GM18909 (cell line): ENCODE measurements at regions not wholly inside any gene's neighbourhood (a gene's known extent, or its start where the extent isn't known, plus 50 kb on each side); places are given as distances from the start of the nearest gene placed in this dataset.

Experiments used
- ATAC-seq: cut with Tn5 transposase; IDR thresholded peaks from one replicate; pipeline ENCODE4 v1.9.1; 2021; ENCODE audit warnings: mild to moderate bottlenecking; ENCODE audit not compliant: unreplicated experiment, poor library complexity

DNA sequence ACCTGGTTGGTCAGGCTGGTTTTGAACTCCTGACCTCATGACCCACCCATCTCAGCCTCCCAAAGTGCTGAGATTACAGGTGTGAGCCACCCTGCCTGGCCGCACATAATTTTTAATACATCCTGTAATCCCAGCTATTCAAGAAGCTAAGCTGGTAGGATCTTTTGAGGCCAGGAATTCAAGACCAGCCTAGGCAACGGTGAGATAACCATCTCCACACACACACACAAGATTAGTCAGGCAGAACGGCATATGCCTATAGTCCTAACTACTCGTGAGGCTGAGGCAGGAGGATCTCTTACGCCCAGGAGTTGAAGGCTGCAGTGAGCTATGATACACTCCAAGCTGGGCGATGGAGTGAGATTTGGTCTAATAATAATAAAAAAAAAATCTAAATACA is 212.4 kb upstream of the NEIL3 start:
- no peak for ATAC-seq

DNA sequence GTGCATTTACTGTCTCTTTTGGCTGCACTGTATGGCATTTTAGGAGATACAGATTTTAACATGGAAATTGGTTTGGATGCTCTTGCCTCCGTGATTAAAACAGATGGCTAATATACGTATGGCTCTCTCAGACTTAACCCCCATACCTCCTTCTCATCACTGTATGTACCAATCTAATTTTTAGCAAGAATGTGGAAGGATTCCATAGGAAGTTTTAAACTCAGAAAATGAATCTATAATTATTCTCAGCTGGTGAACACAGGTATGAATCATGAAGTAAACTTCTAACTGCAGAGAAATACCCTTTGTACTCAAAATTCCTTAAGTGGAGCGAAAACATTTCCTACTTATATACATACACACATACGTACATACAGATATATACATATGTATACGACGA is 210.5 kb upstream of the NEIL3 start:
- ATAC-seq: no peak

DNA sequence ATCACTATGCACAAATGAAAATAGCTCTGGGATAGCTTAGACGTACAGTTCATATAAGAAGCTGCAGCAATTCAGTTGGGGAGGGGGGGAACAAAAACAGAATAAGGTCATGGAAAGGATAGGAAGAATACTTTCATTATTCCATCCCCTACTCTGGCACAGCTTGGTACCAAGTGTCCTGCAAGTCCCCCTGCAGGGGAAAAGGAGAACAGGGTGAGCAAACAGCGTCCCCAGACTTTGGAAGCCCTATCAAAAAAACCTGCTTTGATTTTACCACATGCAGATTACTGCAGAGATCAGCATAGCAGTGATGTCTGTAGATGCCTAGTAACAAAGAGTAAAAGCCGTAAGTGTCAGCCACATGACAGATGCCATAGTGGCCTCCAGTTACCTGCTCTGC is 209.4 kb upstream of the NEIL3 start:
- ATAC-seq: no peak

DNA sequence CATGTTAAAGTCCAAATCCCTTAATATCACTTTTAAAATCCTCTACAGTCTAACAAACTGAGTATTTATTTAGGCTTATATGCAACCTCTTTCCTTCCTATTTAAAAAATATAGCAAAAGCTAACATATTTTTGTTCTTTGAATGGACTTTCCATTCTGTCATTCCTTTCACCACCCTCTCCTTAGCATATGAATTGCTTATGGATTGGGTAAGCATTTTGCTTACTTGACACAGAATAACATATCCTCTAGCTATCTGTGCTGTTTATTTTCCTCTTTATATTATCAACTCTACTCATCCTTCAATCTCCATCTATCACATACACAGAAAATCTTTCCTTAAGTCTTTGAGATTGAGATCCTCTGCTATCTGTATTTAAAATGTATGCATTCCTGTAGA is 206.1 kb upstream of the NEIL3 start:
- no peak for ATAC-seq

DNA sequence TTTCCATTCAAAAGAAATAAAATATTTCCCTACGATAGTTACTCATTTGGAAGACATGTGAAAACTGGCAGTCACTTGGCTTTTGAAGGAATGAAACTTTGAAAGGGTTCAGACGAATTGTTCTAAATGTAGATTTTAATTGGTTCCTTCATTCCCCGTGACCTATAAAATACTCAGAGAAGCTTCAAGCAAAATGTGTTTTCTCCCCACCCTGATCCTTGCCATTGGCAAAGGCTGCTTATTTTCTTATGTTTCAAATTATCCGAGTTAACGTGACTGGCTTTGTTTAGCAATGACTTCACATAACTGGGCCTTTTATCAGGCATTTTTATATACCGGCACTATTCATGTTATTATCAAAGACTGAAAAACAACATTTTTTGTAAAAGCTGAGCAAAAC is 204.1 kb upstream of the NEIL3 start:
- no peak for ATAC-seq

DNA sequence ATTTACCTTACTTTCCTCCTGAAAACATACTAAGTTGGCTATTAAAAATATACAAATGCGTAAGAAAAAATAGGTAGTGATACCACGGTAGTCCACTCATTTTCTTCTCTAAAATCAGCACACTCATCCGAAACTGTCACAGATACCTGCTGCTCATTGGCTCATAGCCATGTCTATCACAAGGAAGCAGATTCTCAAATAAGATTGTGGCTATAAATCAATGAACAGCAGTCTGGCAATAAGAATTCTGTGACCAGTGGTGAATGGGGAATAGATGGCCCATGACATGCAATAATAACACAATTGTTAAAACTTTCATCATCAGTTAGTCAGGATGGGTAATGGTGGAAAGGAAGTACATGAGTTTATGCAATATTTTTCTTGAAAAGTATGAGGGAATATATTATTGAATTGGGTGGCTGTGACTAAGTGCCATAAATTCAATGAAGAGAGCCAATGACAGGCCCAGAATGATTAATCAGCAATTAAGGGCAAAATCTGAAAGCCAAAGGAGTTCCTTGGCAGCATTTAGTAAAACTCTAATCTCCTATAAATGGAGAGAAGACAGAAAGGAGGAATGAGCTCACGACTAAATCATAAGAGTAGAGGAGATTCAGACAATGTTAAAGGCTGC is 202.3 kb upstream of the NEIL3 start:
- no peak for ATAC-seq

DNA sequence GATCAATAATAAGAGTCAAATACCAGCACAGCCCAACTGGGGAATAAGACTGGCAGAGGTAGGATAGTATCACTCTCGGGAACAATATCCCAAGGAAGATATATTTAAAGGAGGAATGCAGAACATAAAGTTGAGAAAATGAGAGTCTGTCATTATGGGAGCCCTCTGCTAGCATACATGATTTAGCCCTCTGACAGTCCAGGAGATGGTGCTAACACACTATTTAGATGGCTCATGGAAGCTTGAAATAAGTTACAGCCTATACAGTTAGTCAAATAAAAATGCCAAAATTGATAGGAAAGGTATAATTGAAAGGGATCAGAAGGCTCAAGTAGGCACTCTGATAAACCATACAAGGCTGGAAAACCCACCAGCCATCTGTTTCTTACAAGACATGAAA is 201.0 kb upstream of the NEIL3 start:
- ATAC-seq: no peak

DNA sequence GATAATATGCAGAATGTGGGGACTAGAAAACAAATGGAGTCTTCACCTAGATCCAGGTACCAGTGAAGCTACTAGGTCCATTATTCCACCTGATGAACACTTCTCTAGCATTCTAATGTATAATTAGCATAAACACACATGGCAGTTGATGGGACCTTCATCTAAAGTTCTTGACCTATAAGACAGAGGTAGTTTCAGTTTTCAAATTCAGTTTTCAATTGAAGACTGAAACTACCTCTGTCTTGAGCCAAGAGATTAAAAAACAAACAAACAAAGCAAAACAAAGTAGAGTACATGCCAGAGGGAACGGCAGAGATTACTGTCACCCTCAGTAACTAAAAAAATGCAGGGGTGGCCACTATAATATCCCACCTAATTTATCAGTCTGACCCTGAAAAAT is 199.9 kb upstream of the NEIL3 start:
- no peak for ATAC-seq

DNA sequence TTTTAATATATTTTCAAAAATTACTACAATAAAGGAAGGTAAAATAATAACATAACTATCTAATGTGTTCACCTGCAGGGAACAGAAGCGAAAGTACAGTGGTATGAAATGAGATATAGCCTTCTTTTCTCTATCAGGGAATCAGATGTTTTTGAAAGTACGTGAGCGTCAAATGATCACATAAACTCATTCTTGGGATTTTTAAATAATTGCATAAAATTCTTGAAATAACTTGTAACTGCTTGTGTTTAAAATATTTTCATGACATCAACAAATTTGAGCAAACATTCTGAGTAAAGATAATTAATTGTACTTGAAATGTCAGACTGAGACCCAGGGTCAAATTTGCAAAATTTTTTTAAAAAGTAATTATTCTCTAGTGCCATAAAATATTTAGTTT is 193.5 kb upstream of the NEIL3 start:
- no peak for ATAC-seq

DNA sequence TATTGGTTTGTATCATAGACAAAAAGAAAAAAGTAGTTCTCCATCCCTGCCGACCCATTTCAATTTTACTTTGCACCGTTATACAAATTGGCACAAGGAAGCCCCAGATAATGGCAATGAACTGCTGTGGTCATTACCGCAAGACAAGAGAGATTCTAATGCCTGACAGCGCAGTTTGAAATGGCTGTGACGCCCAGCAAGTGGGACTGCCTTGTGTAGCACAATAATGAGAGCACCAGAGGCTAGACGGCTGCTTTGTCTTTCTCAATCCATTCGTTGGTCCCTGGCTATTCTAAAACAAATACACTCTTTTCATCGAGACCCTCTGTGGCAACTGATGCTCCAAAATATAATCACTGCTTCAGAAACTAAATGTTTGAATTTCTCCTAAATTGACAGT is 192.4 kb upstream of the NEIL3 start:
- no peak for ATAC-seq

DNA sequence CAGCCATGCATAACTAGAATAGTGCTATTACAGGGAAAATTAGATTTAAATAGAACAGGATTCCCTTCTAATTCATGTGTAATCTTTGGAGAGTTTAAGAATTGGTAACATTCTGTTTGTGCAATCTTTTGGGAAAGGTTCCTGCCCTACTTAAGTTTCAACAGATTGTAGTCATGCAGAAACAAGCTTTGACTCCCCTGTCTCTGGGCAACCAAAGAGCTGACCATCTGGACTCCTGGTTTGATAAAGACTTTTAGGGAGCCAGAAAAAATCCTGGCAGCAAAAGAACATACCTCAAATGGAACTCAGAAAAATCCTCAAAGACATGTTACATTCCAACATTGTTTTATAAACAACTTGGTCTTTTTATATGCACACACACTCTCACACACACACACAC is 191.1 kb upstream of the NEIL3 start:
- no peak for ATAC-seq

DNA sequence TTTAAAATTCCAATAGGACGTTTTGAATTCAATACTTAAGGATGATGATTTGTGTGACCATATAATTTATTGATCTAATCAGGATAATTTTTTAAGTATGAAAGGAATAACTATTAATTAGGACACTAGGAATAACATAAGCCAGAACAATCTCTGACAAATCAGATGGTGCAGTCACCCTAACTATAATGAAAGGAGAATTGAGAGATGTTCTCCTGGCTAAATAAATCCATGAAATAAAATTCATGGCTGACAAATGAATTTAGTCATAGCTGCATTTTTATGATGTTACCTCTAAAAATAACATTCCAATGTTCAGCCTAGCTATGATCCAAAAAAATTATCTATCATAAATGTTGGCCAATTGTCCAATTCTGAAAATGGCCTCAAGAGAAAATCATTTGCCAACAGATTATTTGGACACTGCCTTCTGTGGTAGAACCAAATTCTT is 190.6 kb upstream of the NEIL3 start:
- ATAC-seq: no peak

DNA sequence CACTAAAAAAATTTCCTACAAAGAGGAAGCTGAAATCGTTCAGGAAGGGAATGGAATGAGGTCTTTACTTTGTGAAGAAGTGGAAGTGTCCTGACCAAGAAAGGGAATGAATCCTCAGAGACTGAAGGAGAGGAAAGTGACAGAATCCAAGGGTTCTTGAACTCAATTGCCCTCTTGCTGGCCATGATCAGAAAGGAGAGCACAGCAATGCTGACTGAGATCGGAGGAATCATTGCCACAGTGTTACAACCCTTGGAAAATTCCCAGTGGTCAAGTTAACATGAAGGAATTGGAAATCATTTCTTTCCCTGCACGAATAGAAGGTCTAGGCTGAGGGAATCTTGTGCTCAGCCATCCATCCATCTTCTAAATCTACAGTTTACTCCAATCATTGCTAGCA is 190.0 kb upstream of the NEIL3 start:
- no peak for ATAC-seq

DNA sequence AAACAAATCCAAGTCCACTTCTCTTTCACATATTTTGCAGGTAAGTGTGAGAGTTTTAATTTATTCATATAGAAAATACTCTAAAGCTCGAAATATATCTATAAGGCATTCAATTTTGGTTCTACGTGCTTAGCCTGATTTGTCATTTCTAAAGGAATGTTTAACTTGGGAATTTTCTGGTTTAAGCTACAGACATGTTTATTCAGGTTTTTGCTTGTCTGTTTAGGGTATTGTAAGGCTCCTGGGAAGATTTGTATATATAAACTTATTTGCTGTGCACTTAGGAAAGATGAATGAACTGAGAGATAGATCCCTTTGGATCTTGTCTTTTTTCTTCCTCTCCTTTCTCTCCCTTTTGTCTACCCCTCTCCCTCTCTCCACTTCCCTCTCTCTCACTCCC is 185.9 kb upstream of the NEIL3 start:
- no peak for ATAC-seq

DNA sequence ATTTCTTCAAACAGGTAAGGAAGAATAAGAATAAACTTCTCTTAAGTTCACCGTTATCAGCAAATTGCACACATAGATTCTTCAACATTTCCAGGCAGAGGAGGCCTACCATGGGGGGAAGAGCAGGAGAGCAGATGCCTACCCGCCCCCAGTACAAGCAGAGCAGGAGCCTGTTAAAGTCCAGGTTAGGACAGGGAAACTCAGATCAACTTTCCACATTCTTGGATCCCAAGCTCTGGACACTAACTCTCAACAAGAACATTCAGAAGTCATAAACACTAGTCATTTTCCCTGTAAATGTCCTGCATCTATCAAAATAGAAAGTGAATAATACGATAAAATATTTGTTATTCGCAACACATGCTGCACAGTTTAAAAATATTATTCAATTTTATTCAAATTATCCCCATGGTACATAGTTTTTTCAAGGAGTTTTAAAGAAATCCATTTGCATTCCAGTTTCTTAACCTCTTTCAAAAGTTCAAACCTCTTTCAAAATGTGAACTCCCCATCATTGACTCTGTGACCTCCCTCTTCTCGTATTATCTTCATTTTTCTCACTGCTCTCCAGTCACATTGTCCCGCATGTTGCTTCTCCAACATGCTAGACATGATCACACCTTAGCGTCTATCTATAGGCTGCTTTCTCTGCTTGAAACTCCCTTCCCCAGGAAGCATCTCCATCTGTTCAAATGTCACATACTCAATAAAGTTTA is 185.2 kb upstream of the NEIL3 start:
- no peak for ATAC-seq

DNA sequence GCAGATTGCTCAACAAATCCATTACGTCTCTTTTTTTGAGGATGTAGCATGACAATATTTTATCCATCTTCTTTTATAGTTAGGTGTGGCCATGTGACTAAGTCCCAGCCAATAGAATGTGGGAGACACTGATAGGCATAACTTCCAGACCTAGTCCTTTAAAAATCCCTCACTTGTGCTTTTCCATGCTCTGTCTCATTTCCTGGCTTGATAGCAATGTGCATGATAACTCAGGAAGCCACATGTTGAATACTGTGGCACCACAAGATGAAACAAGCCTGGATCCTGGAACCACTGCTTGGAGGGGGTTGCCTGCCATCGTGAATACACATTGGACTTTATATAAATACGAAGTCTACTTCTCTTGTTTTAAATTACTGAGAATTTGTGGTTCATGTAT is 184.0 kb upstream of the NEIL3 start:
- ATAC-seq: no peak

DNA sequence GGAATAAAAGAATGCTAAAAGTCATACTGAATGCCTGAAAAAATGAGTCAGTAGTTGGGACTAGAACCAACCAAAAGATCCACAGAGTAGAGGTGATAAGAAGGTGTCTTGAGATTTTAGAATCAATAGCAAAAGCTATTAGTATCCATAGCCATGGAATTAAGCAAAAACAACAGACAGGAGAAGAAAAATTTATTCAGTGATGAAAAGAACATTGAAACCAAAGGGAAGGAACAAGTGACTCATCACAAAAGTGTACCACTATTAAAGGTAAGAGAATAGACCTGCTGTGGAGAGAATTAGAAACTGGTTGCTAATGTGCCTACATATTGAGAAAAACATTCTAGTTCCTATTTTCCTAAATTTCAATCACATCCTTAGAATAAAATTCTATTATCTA is 182.0 kb upstream of the NEIL3 start:
- ATAC-seq: no peak

DNA sequence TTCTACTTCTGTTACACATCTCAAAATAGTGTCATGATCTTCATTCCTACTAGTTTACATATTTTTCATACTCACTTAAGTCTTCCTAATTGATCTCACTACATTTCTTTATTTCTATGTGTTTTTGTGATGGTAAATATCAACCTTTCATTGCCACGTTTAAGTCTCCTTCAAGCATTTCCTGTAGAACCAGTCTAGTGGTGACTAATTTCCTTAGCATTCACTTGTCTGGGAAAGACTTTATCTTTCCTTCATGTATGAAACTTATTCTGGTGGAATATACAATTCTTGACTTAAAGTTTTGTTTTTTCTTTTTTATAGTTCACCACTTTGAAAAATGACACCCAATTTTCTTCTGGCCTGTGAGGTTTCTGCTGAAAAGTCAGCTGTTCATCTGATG is 181.4 kb upstream of the NEIL3 start:
- ATAC-seq: no peak

DNA sequence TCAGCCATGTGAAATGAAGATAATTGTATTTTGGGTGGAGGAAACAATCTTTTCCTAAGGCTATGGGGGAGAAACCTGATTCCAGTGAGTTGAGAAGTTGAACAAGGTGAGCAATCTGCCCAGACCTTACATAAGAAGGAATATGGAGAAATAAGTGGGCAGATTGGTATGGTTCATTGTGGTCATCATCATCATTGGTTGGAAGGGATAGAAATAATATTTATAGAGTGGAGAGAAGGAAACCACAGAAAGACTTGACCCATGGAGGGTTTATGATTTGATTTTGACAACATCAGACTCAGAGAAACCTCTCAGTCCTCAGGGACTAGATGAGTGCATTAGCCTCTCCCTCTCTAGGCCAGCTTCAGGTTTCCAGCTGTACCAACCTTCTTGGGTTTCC is 177.9 kb upstream of the NEIL3 start:
- ATAC-seq: no peak

DNA sequence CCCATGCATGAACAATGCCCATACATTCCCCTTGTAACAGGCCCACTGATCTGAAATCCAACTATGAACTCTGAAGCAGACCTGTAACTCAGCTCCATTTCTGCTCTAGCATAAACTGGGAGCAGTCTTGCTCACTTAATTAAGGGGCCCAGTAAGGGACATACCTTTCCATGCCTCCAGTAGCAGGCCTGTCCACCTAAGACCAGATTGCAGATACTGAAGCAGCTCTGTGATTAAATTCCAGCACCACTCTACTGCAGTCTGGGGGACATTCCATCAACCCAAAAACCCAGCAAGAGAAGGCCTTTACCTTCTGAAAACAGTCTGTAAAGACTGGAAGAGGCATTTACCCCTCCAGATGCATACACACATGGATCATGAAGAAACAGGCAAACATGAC is 162.0 kb upstream of the NEIL3 start:
- no peak for ATAC-seq

DNA sequence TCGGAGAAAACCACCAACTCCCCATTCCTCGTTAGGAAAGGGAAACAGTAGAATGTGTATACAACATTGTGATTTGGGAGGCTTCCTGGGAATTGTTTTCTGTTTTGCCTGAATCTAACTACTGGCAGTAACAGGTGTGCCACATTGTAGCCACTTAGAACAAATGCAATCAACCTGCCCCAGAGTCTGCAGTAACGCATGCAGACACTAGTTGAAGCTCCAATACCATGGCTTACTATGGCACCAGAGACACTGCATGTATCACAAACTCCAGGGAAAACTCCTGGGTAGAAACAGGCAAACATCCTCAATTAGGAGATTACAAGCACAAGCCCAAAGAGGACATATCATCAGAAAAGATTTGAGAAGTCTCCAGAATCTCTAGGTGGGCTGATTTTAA is 154.2 kb upstream of the NEIL3 start:
- no peak for ATAC-seq

DNA sequence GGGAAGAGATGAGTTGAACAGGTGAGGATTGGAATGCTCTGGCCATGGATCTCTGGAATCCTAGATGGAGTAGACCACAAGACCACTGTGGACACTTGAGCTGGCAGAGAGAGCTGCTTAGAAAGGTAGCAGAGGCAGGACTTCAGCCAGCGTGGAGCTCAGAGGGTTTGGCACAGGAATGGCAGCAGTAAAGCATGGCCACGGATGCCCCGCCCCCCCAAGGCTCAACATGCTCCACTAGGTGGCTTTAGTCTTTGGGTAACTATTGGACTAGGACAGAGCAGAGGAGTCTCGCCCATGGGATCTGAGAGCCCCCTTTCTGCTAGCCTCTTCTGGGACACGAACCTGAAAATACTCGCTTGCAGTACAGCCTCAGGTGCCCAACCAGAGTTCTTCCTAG is 150.1 kb upstream of the NEIL3 start:
- ATAC-seq: no peak
